HCT116 (cell line): ENCODE measurements at regions not wholly inside any gene's neighbourhood (a gene's known extent, or its start where the extent isn't known, plus 50 kb on each side); places are given as distances from the start of the nearest gene placed in this dataset.

Experiments
- CTCF ChIP-seq, 3 experiments: fragments of 200-600 bp in 1 of 3; sonication (generic) in 1 of 3; IDR thresholded peaks in 2 of 3; conservative IDR thresholded peaks in 1 of 3; 2 replicates each; pipeline ENCODE4 v1.5.1; 2012 to 2017; ENCODE audit warnings: low read depth in 2 of 3, low read length in 2 of 3, antibody characterized with exemption in 1 of 3, borderline replicate concordance in 1 of 3, control low read depth in 1 of 3, mild to moderate bottlenecking in 1 of 3, mixed read lengths in 1 of 3, mixed run types in 1 of 3, moderate library complexity in 1 of 3; ENCODE audit not compliant: insufficient read depth in 1 of 3
- EGR1 ChIP-seq: IDR thresholded peaks from 2 replicates; pipeline ENCODE4 v1.6.1; 2012; ENCODE audit warnings: low read depth
- EZH2 ChIP-seq: fragments of 200-600 bp; sonication (generic); IDR thresholded peaks from 2 replicates; pipeline ENCODE4 v1.6.1; 2017; ENCODE audit warnings: antibody characterized with exemption, mixed run types
- EZH2phosphoT487 ChIP-seq: fragments of 200-600 bp; IDR thresholded peaks from 2 replicates; pipeline ENCODE4 v1.6.1; 2018; ENCODE audit warnings: antibody characterized with exemption, borderline replicate concordance
- FOSL1 ChIP-seq: IDR thresholded peaks from 2 replicates; pipeline ENCODE4 v1.6.1; 2012; ENCODE audit warnings: low read depth
- MAX ChIP-seq: IDR thresholded peaks from 2 replicates; pipeline ENCODE4 v1.6.1; 2012
- POLR2A ChIP-seq: IDR thresholded peaks from 2 replicates; pipeline ENCODE4 v1.7.0; 2011; ENCODE audit warnings: borderline replicate concordance; ENCODE audit not compliant: insufficient read depth, insufficient read length; ENCODE audit errors: extremely low read depth
- POLR2AphosphoS5 ChIP-seq: IDR thresholded peaks from 2 replicates; pipeline ENCODE4 v1.6.1; 2011; ENCODE audit warnings: mild to moderate bottlenecking, low read depth, low read length, moderate library complexity
- RAD21 ChIP-seq: IDR thresholded peaks from 2 replicates; pipeline ENCODE4 v1.6.1; 2012; ENCODE audit warnings: low read depth, mild to moderate bottlenecking
- SIN3A ChIP-seq: IDR thresholded peaks from 2 replicates; pipeline ENCODE4 v1.6.1; 2012; ENCODE audit warnings: low read depth
- SP1 ChIP-seq: IDR thresholded peaks from 2 replicates; pipeline ENCODE4 v1.6.1; 2012; ENCODE audit warnings: low read depth
- YY1 ChIP-seq: IDR thresholded peaks from 2 replicates; pipeline ENCODE4 v1.6.1; 2011; ENCODE audit warnings: low read length, low read depth, moderate library complexity, mild to moderate bottlenecking; ENCODE audit not compliant: insufficient replicate concordance; ENCODE audit errors: extremely low read depth
- ZFX ChIP-seq: fragments of 450-650 bp; IDR thresholded peaks from 2 replicates; pipeline ENCODE4 v1.6.1; 2017

GRCh38 chr1:14324248-14324630 lies 274.2 kb upstream of the KAZN start:
- TF ChIP-seq SIN3A (no peak), POLR2A (no peak), ZFX (no peak), CTCF (IDR thresholded peaks at IDR 0.05 in 2 of 3, conservative IDR thresholded peaks at IDR 0.05 in 1 of 3; ENCODE audit: borderline replicate concordance in 1 of 3, insufficient read depth in 1 of 3, low read depth in 2 of 3, low read length in 2 of 3) (no peak), EZH2phosphoT487 (no peak), EZH2 (no peak), MAX (no peak), POLR2AphosphoS5 (no peak), SP1 (no peak), FOSL1 (no peak), RAD21 (no peak), YY1 (no peak), EGR1 (no peak)
